Tibial nerve (tissue), 4 donors: ENCODE measurements at regions not wholly inside any gene's neighbourhood (a gene's known extent, or its start where the extent isn't known, plus 50 kb on each side); places are given as distances from the start of the nearest gene placed in this dataset.

ENCODE experiments used
- DNase-seq, 2 donors: peaks; one replicate each; pipeline ENCODE4 v3.0.0-alpha.2; 2019; ENCODE audit warnings: low spot score in 2 of 2
- H3K27ac ChIP-seq, 4 donors: fragments of 200-600 bp; sonication (generic) in 3 of 4; one replicate each; pipeline ENCODE4 v1.5.1; 2017 to 2019; ENCODE audit warnings: mild to moderate bottlenecking in 1 of 4
- H3K27me3 ChIP-seq, 2 donors: fragments of 200-600 bp; sonication (generic) in 1 of 2; one replicate each; pipeline versions ENCODE4 v1.5.1 to v1.6.0; 2017 to 2019
- H3K36me3 ChIP-seq, 3 donors: fragments of 200-600 bp; sonication (generic); one replicate each; pipeline ENCODE4 v1.5.1; 2018 to 2019
- H3K4me1 ChIP-seq, 4 donors: fragments of 200-600 bp; sonication (generic) in 3 of 4; one replicate each; pipeline ENCODE4 v1.5.1; 2017 to 2019
- H3K4me3 ChIP-seq, 4 donors: fragments of 200-600 bp; sonication (generic) in 3 of 4; one replicate each; pipeline ENCODE4 v1.5.1; 2017 to 2019; ENCODE audit warnings: mild to moderate bottlenecking in 1 of 4, moderate library complexity in 1 of 4
- H3K9me3 ChIP-seq, 4 donors: fragments of 200-600 bp; sonication (generic) in 3 of 4; one replicate each; pipeline ENCODE4 v1.5.1; 2017 to 2019
- CTCF ChIP-seq, 5 experiments: fragments of 200-600 bp in 3 of 5; fragments of 450-650 bp in 2 of 5; sonication (generic) in 3 of 5; IDR thresholded peaks; one replicate each; pipeline ENCODE4 v1.5.1; 2016 to 2019; ENCODE audit warnings: antibody characterized with exemption in 5 of 5, mild to moderate bottlenecking in 3 of 5, moderate library complexity in 2 of 5
- EP300 ChIP-seq, 2 donors: sonication (generic); formaldehyde crosslinking; IDR thresholded peaks; one replicate each; pipeline ENCODE4 v1.6.1; 2017; ENCODE audit warnings: antibody characterized with exemption in 2 of 2, mild to moderate bottlenecking in 1 of 2
- POLR2A ChIP-seq, 2 donors: fragments of 450-650 bp; IDR thresholded peaks; one replicate each; pipeline ENCODE4 v1.6.1; 2017; ENCODE audit warnings: antibody characterized with exemption in 2 of 2, mild to moderate bottlenecking in 2 of 2, moderate library complexity in 2 of 2
- WGBS, 2 donors: methylation state at CpG; one replicate each; pipeline ENCODE4 v1.1.5; 2018; 5-methylcytosine and 5-hydroxymethylcytosine counted together

GRCh38 chr21:41668686-41669532 lies 97.9 kb downstream of the RIPK4 start:
- H3K27ac ChIP-seq, result no peak overlapping the region
- H3K9me3 ChIP-seq, result no peaks in the 10 kb centered on the region
- WGBS, 2 donors, result 90 to 91% methylated on average over 22 to 26 of the region's 26 CpGs
- DNase-seq, result no peak
- H3K4me3 ChIP-seq, result no peak overlapping the region
- no peaks in the 10 kb centered on the region for H3K27me3 ChIP-seq
- no peaks in the 10 kb centered on the region for H3K36me3 ChIP-seq
- no peak for TF ChIP-seq EP300 (IDR thresholded peaks at IDR 0.05)
- TF ChIP-seq CTCF (IDR thresholded peaks at IDR 0.05), result no peak
- no peak for TF ChIP-seq POLR2A (IDR thresholded peaks at IDR 0.05)
- H3K4me1 ChIP-seq, result peaks cover 0 to 18% (median 9%) of the 10 kb centered on the region in 4 donors

- H3K27me3 ChIP-seq, result no peaks in the 10 kb centered on the region
- 94 to 99% methylated on average over 7 to 11 of the region's 11 CpGs for WGBS, 2 donors
- H3K4me3 ChIP-seq, result no peak overlapping the region
- TF ChIP-seq EP300 (IDR thresholded peaks at IDR 0.05), result no peak
- no peak for TF ChIP-seq POLR2A (IDR thresholded peaks at IDR 0.05)
- TF ChIP-seq CTCF (IDR thresholded peaks at IDR 0.05), result no peak
- no peaks in the 10 kb centered on the region for H3K36me3 ChIP-seq
- no peak overlapping the region for H3K27ac ChIP-seq
- no peaks in the 10 kb centered on the region for H3K9me3 ChIP-seq
- DNase-seq, result no peak
- H3K4me1 ChIP-seq, result peaks cover 0 to 19% (median 9%) of the 10 kb centered on the region in 4 donors
Observed at GRCh38 chr21:41668051-41668541, 98.8 kb downstream of the RIPK4 start.

DNA sequence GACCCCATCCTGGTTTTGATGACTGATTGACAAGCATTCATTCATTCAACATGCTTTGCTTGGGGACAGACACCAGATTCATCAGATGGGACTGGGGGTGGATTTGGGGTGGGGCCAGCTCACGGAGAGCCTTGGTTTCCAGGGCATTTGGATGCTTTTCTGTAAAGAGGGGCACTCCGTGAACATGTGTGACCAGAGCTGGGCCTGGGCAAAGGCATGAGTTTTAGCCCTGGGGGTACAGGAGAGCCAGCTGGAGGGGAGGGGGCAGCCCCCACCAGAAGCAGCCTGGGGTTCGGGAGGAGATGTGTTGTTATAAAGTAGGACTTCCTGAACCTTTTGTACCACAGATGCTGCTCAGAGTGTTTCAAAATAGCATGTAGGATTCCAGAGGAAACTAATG lies 99.7 kb downstream of the RIPK4 start:
- TF ChIP-seq EP300 (IDR thresholded peaks at IDR 0.05) (no peak), CTCF (IDR thresholded peaks at IDR 0.05) (no peak), POLR2A (IDR thresholded peaks at IDR 0.05) (no peak)
- no peaks in the 10 kb centered on the region for H3K36me3 ChIP-seq
- no peak overlapping the region for H3K27ac ChIP-seq
- no peak overlapping the region for H3K4me3 ChIP-seq
- peaks cover 0 to 19% (median 9%) of the 10 kb centered on the region in 4 donors for H3K4me1 ChIP-seq
- no peaks in the 10 kb centered on the region for H3K27me3 ChIP-seq
- WGBS, 2 donors, result 53 to 80% methylated on average over 3 of the region's 3 CpGs
- DNase-seq, result no peak
- no peaks in the 10 kb centered on the region for H3K9me3 ChIP-seq

- DNase-seq, result no peak
- no peaks in the 10 kb centered on the region for H3K27me3 ChIP-seq
- no peaks in the 10 kb centered on the region for H3K9me3 ChIP-seq
- 78 to 84% methylated on average over 7 of the region's 7 CpGs for WGBS, 2 donors
- H3K36me3 ChIP-seq, result no peaks in the 10 kb centered on the region
- TF ChIP-seq EP300 (IDR thresholded peaks at IDR 0.05) (no peak), POLR2A (IDR thresholded peaks at IDR 0.05) (no peak), CTCF (IDR thresholded peaks at IDR 0.05) (no peak)
- H3K4me3 ChIP-seq, result no peak overlapping the region
- peaks cover 0 to 19% (median 9%) of the 10 kb centered on the region in 4 donors for H3K4me1 ChIP-seq
- no peak overlapping the region for H3K27ac ChIP-seq
Observed at GRCh38 chr21:41666641-41667081, 100.2 kb downstream of the RIPK4 start.
